Neural cell (in vitro differentiated cells): ENCODE measurements at regions not wholly inside any gene's neighbourhood (a gene's known extent, or its start where the extent isn't known, plus 50 kb on each side); places are given as distances from the start of the nearest gene placed in this dataset.

Experiments used
- EZH2 ChIP-seq: fragments of 200-600, 300-800 bp; shearing (Covaris generic), sonication (generic); IDR thresholded peaks from 2 replicates; pipeline ENCODE4 v1.6.1; 2014; ENCODE audit warnings: antibody characterized with exemption, low read length, borderline replicate concordance, mild to moderate bottlenecking; ENCODE audit not compliant: insufficient read depth, poor library complexity, severe bottlenecking
- MXI1 ChIP-seq: fragments of 450-650 bp; conservative IDR thresholded peaks from 2 replicates; pipeline ENCODE4 v1.6.1; 2014; ENCODE audit warnings: antibody characterized with exemption, mild to moderate bottlenecking; ENCODE audit not compliant: poor library complexity, severe bottlenecking
- POLR2AphosphoS5 ChIP-seq: IDR thresholded peaks from 2 replicates; pipeline ENCODE4 v1.6.1; 2012
- RAD21 ChIP-seq: fragments of 450-650 bp; conservative IDR thresholded peaks from 2 replicates; pipeline ENCODE4 v1.6.1; 2014; ENCODE audit warnings: antibody characterized with exemption, mild to moderate bottlenecking, moderate library complexity
- REST ChIP-seq: IDR thresholded peaks from 2 replicates; pipeline ENCODE4 v1.6.1; 2012; ENCODE audit warnings: borderline replicate concordance
- SMC3 ChIP-seq: fragments of 450-650 bp; conservative IDR thresholded peaks from 2 replicates; pipeline ENCODE4 v1.6.1; 2014; ENCODE audit warnings: antibody characterized with exemption, mild to moderate bottlenecking, moderate library complexity; ENCODE audit not compliant: poor library complexity
- TAF1 ChIP-seq: IDR thresholded peaks from 2 replicates; pipeline ENCODE4 v1.6.1; 2012; ENCODE audit warnings: low read depth
- TF ChIP-seq, protein P1 (sequence below): fragments of 450-650 bp; IDR thresholded peaks from 2 replicates; pipeline ENCODE4 v1.5.1; 2014; ENCODE audit warnings: antibody characterized with exemption, mild to moderate bottlenecking, moderate library complexity; ENCODE audit not compliant: poor library complexity, severe bottlenecking

DNA sequence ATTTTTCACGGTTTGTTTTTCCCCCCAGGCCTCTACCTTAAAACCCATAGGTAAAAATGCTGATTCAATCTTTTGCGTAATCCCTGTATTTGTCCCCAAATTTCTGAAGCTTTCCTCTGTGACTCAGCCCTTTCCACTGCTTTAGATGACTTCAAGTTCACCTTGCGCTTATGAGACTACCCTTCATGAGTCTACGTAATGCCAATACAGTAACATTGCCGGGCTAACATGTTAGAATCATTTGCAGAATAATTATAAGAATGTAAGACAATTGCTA, 283.0 kb downstream of the TMX3 start:
- TF ChIP-seq, protein P1, sequence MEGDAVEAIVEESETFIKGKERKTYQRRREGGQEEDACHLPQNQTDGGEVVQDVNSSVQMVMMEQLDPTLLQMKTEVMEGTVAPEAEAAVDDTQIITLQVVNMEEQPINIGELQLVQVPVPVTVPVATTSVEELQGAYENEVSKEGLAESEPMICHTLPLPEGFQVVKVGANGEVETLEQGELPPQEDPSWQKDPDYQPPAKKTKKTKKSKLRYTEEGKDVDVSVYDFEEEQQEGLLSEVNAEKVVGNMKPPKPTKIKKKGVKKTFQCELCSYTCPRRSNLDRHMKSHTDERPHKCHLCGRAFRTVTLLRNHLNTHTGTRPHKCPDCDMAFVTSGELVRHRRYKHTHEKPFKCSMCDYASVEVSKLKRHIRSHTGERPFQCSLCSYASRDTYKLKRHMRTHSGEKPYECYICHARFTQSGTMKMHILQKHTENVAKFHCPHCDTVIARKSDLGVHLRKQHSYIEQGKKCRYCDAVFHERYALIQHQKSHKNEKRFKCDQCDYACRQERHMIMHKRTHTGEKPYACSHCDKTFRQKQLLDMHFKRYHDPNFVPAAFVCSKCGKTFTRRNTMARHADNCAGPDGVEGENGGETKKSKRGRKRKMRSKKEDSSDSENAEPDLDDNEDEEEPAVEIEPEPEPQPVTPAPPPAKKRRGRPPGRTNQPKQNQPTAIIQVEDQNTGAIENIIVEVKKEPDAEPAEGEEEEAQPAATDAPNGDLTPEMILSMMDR: no peak
- TF ChIP-seq POLR2AphosphoS5 (no peak), EZH2 (no peak), REST (no peak), RAD21 (no peak), SMC3 (no peak), TAF1 (no peak), MXI1 (no peak)
